Suprapubic skin (tissue), 4 donors: ENCODE measurements at regions not wholly inside any gene's neighbourhood (a gene's known extent, or its start where the extent isn't known, plus 50 kb on each side); places are given as distances from the start of the nearest gene placed in this dataset.
"Not testable (repeated sequence)": the region's sequence is repeated elsewhere in the genome, so short reads cannot be mapped to it uniquely, and the experiment has no call there.

ENCODE experiments used
- DNase-seq, 2 donors: peaks; one replicate each; pipeline ENCODE4 v3.0.0-alpha.2; 2019; ENCODE audit warnings: low spot score in 2 of 2
- H3K27ac ChIP-seq: fragments of 200-600 bp; sonication (generic); one replicate; pipeline ENCODE4 v1.5.1; 2019
- H3K27me3 ChIP-seq: fragments of 200-600 bp; sonication (generic); one replicate; pipeline ENCODE4 v1.5.1; 2019
- H3K36me3 ChIP-seq: fragments of 200-600 bp; sonication (generic); one replicate; pipeline ENCODE4 v1.5.1; 2019
- H3K4me1 ChIP-seq: fragments of 200-600 bp; sonication (generic); one replicate; pipeline ENCODE4 v1.5.1; 2019
- H3K4me3 ChIP-seq: fragments of 200-600 bp; sonication (generic); one replicate; pipeline ENCODE4 v1.5.1; 2019; ENCODE audit warnings: mild to moderate bottlenecking
- H3K9me3 ChIP-seq: fragments of 200-600 bp; sonication (generic); one replicate; pipeline ENCODE4 v1.5.1; 2019
- EP300 ChIP-seq: sonication (generic); formaldehyde crosslinking; IDR thresholded peaks from one replicate; pipeline ENCODE4 v1.6.1; 2017; ENCODE audit warnings: antibody characterized with exemption
- POLR2A ChIP-seq, 2 donors: fragments of 450-650 bp; IDR thresholded peaks; one replicate each; pipeline ENCODE4 v1.6.1; 2017; ENCODE audit warnings: antibody characterized with exemption in 2 of 2, mild to moderate bottlenecking in 2 of 2, moderate library complexity in 2 of 2
- POLR2AphosphoS5 ChIP-seq, 3 donors: sonication (generic); formaldehyde crosslinking; IDR thresholded peaks; one replicate each; pipeline ENCODE4 v1.6.1; 2017; ENCODE audit warnings: antibody characterized with exemption in 3 of 3
- WGBS: methylation state at CpG from one replicate; pipeline ENCODE4 v1.1.5; 2018; 5-methylcytosine and 5-hydroxymethylcytosine counted together
- TF ChIP-seq, protein P1 (sequence below), 2 donors: fragments of 200-600 bp in 1 of 2; fragments of 450-650 bp in 1 of 2; sonication (generic) in 1 of 2; IDR thresholded peaks; one replicate each; pipeline ENCODE4 v1.5.1; 2016 to 2019; ENCODE audit warnings: antibody characterized with exemption in 2 of 2, mild to moderate bottlenecking in 1 of 2, moderate library complexity in 1 of 2

DNA sequence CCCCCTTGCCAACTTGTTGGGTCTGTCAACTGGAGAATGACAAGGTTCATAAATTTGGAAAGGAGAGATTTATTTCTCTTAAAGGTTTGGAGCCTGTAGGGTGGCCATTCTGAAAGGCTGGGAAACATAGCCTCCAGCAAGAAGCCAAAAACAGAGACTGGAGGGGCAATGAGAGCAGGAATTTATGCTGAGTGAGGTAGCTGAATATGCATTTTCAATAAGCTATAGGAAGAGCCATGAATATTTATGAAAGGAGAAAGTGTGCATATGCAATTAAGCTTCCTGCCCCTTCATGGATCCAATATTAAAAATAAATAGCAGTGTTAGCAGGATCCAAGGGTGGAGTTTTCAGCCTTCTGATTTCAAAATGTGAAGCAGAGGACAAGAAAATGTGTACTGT lies 306.1 kb upstream of the LRRC3B start:
- H3K4me3 ChIP-seq, result no peak overlapping the region
- H3K4me1 ChIP-seq, result no peaks in the 10 kb centered on the region
- TF ChIP-seq POLR2AphosphoS5 (IDR thresholded peaks at IDR 0.05) (no peak), EP300 (no peak), POLR2A (IDR thresholded peaks at IDR 0.05) (no peak)
- TF ChIP-seq, protein P1, sequence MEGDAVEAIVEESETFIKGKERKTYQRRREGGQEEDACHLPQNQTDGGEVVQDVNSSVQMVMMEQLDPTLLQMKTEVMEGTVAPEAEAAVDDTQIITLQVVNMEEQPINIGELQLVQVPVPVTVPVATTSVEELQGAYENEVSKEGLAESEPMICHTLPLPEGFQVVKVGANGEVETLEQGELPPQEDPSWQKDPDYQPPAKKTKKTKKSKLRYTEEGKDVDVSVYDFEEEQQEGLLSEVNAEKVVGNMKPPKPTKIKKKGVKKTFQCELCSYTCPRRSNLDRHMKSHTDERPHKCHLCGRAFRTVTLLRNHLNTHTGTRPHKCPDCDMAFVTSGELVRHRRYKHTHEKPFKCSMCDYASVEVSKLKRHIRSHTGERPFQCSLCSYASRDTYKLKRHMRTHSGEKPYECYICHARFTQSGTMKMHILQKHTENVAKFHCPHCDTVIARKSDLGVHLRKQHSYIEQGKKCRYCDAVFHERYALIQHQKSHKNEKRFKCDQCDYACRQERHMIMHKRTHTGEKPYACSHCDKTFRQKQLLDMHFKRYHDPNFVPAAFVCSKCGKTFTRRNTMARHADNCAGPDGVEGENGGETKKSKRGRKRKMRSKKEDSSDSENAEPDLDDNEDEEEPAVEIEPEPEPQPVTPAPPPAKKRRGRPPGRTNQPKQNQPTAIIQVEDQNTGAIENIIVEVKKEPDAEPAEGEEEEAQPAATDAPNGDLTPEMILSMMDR (IDR thresholded peaks at IDR 0.05), result no peak
- H3K36me3 ChIP-seq, result no peaks in the 10 kb centered on the region
- no peak overlapping the region for H3K27ac ChIP-seq
- DNase-seq, result no peak
- H3K27me3 ChIP-seq, result no peaks in the 10 kb centered on the region
- peaks cover 3% of the 10 kb centered on the region for H3K9me3 ChIP-seq

- H3K4me3 ChIP-seq, H3K27me3 ChIP-seq, H3K36me3 ChIP-seq, DNase-seq, H3K4me1 ChIP-seq, H3K27ac ChIP-seq: not testable (repeated sequence)
- H3K9me3 ChIP-seq, result peaks cover 12% of the 10 kb centered on the region
- 92% methylated on average over 2 of the region's 6 CpGs for WGBS
Measured at GRCh38 chr3:26323741-26324140, 298.8 kb upstream of the LRRC3B start.

GRCh38 chr3:26340001-26340400 lies 282.6 kb upstream of the LRRC3B start:
- WGBS, result 74% methylated on average over 3 of the region's 3 CpGs
- H3K9me3 ChIP-seq, result no peaks in the 10 kb centered on the region
- no peak overlapping the region for H3K4me3 ChIP-seq
- no peaks in the 10 kb centered on the region for H3K4me1 ChIP-seq
- TF ChIP-seq EP300, result no peak
- no peak overlapping the region for H3K27ac ChIP-seq
- DNase-seq, result no peak
- H3K36me3 ChIP-seq, result no peaks in the 10 kb centered on the region
- H3K27me3 ChIP-seq, result no peaks in the 10 kb centered on the region

- no peaks in the 10 kb centered on the region for H3K9me3 ChIP-seq
- no peak for DNase-seq
- no peak for TF ChIP-seq EP300
- no peak for TF ChIP-seq POLR2AphosphoS5 (IDR thresholded peaks at IDR 0.05)
- no peaks in the 10 kb centered on the region for H3K4me1 ChIP-seq
- no peaks in the 10 kb centered on the region for H3K36me3 ChIP-seq
- H3K27ac ChIP-seq, result no peak overlapping the region
- no peak overlapping the region for H3K4me3 ChIP-seq
- no peaks in the 10 kb centered on the region for H3K27me3 ChIP-seq
- WGBS, result 27% methylated on average over 1 of the region's 1 CpG
Measured at GRCh38 chr3:26343647-26344046, 278.9 kb upstream of the LRRC3B start.

DNA sequence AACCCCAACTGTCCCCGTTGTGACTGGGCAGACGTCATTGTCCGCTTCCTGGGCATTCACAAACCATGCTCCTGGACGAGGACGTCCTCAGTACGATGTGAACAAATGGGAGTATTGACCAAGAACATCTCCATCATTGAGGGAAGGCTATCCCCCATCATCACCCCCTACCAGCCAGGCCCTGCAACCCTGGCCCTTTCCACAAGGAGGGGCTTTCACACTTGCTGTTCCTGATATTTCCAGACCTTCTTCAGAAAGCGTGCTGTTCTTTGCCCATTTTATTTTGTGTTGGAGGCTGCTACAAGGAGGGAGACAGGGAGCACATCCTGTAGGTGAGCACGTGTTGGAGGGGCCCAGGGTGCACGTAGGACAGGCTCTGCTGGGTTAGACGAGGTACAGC lies 277.0 kb upstream of the LRRC3B start:
- H3K9me3 ChIP-seq, result peaks cover 2% of the 10 kb centered on the region
- no peaks in the 10 kb centered on the region for H3K27me3 ChIP-seq
- WGBS, result 86% methylated on average over 10 of the region's 10 CpGs
- no peak overlapping the region for H3K4me3 ChIP-seq
- no peak overlapping the region for H3K27ac ChIP-seq
- TF ChIP-seq EP300, result no peak
- TF ChIP-seq POLR2AphosphoS5 (IDR thresholded peaks at IDR 0.05), result no peak
- no peak for TF ChIP-seq POLR2A (IDR thresholded peaks at IDR 0.05)
- TF ChIP-seq, protein P1 (IDR thresholded peaks at IDR 0.05), result no peak
- H3K4me1 ChIP-seq, result no peaks in the 10 kb centered on the region
- H3K36me3 ChIP-seq, result no peaks in the 10 kb centered on the region
- DNase-seq, result no peak

DNA sequence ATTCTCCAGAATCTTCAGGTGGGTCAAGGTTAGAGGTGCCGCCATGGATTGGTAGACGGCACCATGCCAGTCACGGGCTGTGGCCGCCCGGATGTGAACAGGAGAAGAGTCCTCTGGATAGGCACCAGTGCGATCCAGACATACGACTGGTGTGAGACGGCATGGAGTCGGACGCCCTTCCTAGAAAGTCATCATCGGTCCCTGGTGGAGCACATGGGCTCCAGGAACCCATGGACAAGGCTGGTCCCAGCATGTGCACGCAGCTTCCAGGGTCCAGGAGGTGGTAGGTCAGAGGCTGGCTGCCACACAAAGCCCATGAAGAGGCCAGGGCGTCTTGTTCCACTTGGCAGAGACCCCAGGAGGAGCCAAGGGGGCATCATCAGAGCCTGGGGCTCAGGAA lies 276.1 kb upstream of the LRRC3B start:
- Histone ChIP-seq H3K27me3 (no peaks in the 10 kb centered on the region), H3K27ac (no peak overlapping the region), H3K4me1 (no peaks in the 10 kb centered on the region), H3K9me3 (peaks cover 8% of the 10 kb centered on the region), H3K4me3 (no peak overlapping the region), H3K36me3 (no peaks in the 10 kb centered on the region)
- TF ChIP-seq, protein P1 (IDR thresholded peaks at IDR 0.05), result no peak
- WGBS, result 92% methylated on average over 13 of the region's 13 CpGs
- no peak for DNase-seq

DNA sequence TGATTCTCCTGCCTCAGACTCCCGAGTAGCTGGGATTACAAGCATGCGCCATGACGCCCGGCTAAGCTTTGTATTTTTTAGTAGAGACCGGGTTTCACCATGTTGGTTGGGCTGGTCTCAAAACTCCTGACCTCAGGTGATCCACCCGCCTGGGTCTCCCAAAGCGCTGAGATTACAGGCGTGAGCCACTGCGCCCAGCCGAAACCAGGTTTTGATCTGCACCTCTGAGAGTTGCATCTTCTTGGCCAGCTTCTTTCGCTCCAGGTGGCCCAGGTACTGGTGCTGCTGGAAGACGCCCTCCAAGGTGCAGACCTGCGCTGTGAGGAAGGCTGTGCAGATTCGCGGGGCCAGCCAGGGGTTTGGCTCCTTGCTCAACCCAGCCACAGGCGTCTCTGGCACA lies 275.4 kb upstream of the LRRC3B start:
- Histone ChIP-seq H3K36me3 (no peaks in the 10 kb centered on the region), H3K27ac (no peak overlapping the region), H3K27me3 (no peaks in the 10 kb centered on the region), H3K9me3 (peaks cover 8% of the 10 kb centered on the region), H3K4me3 (no peak overlapping the region), H3K4me1 (no peaks in the 10 kb centered on the region)
- DNase-seq, result no peak
- TF ChIP-seq POLR2AphosphoS5 (IDR thresholded peaks at IDR 0.05) (no peak), POLR2A (IDR thresholded peaks at IDR 0.05) (no peak), EP300 (no peak)
- TF ChIP-seq, protein P1 (IDR thresholded peaks at IDR 0.05), result no peak
- WGBS, result 91% methylated on average over 9 of the region's 16 CpGs
